GM18502 (cell line): ENCODE measurements at regions not wholly inside any gene's neighbourhood (a gene's known extent, or its start where the extent isn't known, plus 50 kb on each side); places are given as distances from the start of the nearest gene placed in this dataset.

Experiments
- ATAC-seq: cut with Tn5 transposase; IDR thresholded peaks from one replicate; pipeline ENCODE4 v1.9.1; 2021; ENCODE audit warnings: mild to moderate bottlenecking; ENCODE audit not compliant: unreplicated experiment, poor library complexity

- ATAC-seq: no peak
Measured at GRCh38 chr10:3949711-3950110, 164.7 kb upstream of the KLF6 start.

DNA sequence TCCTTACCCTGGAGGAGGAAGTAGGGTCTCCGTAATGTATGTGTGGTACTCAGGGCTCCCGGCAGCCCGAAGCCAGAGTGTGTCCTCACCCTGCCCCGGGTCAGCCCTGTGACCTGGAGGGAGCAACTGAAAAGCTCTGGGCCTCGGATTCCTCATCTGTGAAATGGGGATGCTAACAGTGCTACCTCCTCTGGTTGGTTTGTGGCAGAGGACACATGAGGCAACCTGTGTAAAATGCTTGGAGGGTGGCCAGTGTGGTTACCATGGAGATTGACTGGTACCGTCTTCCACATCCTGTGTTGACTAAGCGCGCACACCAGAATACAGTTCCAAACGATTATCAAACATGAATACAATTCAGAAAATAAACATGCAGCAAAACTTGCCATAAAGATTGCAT, 163.8 kb upstream of the KLF6 start:
- no peak for ATAC-seq

DNA sequence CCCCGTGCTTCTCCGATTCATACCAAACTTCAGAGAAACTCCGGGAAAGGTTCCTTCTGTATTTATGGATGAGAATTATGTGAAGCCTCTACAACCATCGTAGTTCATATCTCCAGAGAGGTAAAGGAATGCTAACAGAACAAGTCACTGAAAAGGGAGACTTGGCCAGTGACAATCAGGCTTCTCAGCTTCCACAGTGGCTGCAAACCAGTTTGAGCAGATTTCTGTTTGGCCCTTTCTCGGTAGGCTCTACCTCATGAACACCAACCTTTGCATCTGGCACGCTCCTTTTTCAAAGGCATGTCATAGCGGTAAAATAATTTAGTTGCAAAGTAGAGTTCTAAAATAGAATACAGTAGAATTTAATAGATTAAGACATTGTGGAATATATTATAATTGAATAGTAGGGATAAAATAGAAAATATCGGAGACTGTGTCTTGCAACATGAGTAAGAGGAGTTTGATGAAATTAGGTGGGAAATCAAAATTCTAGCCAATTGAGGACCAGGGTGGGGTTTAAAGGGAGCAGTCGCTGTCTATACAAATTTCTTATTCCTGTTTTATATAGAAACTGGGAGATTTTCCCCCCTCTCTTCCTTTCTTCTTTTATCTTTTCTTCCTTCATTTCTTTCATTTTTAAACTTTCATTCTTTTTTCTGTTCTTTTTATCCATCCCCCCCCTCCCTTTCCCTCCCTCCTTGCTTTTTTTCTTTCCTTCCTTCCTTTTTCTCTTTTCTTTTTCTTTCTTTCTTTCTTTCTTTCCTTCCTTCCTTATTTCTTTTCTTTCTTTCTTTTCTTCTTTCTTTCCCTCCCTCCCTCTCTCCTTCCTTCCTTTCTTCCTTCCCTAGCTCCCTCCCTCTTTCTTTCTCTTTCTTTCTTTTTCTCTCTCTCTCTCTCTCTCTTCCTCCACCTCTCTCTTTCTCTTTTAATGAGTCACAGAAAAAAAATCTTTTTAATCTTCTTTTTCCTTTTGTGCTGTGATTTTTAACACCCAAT, 161.5 kb upstream of the KLF6 start:
- ATAC-seq: no peak

- ATAC-seq: no peak
Measured at GRCh38 chr10:3945026-3945425, 160.0 kb upstream of the KLF6 start.

DNA sequence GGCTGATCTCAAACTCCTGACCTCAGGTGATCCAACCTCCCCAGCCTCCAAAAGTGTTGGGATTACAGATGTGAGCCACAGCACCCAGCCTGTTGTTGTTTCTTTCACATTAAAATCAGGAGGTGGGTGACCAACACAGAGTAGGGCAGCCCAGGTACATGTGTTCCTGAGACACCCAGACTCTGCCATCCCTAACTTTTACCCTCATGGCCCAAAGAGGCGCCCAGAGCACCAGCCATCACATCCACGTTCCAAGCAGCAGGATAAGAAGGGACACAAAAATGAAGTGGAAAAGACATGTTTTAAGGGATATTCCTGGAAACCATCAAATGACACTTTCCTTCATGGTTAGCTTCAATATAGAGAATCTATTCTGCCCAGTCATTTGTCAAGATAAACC, 159.6 kb upstream of the KLF6 start:
- no peak for ATAC-seq

GRCh38 chr10:3943695-3944257, 158.8 kb upstream of the KLF6 start:
- no peak for ATAC-seq

- no peak for ATAC-seq
Measured at GRCh38 chr10:3942937-3943489, 158.0 kb upstream of the KLF6 start.

- no peak for ATAC-seq
Measured at GRCh38 chr10:3941676-3942075, 156.7 kb upstream of the KLF6 start.

DNA sequence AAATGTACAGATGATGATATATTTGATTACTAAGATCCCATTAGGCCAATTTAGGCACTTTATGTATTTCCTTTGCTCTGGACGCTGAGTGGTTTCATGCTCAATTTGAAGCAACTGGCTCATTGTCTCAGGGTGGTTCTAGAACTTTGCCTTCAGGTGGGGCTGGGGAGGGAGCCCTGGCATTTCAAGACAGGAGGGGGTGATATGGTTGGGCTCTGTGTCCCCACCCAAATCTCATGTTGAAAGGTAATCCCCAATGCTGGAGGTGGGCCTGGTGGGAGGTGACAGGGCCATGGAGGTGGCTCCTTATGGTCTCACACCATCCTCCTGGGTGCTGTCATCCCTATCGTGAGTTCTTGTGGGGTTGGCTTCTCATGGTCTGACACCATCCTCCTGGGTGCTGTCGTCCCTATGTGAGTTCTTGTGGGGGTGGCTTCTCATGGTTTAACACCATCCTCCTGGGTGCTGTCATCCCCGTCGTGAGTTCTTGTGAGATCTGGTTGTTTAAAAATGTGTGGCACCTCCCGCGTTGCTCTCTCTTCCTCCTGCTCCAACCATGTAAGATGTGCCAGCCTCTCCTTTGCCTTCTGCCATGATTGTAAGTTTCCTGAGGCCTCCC, 151.5 kb upstream of the KLF6 start:
- no peak for ATAC-seq

GRCh38 chr10:3935933-3936359, 150.9 kb upstream of the KLF6 start:
- ATAC-seq: no peak

GRCh38 chr10:3935141-3935540, 150.1 kb upstream of the KLF6 start:
- peak; percentile 98 for ATAC-seq

- no peak for ATAC-seq
Measured at GRCh38 chr10:3933733-3934132, 148.7 kb upstream of the KLF6 start.

DNA sequence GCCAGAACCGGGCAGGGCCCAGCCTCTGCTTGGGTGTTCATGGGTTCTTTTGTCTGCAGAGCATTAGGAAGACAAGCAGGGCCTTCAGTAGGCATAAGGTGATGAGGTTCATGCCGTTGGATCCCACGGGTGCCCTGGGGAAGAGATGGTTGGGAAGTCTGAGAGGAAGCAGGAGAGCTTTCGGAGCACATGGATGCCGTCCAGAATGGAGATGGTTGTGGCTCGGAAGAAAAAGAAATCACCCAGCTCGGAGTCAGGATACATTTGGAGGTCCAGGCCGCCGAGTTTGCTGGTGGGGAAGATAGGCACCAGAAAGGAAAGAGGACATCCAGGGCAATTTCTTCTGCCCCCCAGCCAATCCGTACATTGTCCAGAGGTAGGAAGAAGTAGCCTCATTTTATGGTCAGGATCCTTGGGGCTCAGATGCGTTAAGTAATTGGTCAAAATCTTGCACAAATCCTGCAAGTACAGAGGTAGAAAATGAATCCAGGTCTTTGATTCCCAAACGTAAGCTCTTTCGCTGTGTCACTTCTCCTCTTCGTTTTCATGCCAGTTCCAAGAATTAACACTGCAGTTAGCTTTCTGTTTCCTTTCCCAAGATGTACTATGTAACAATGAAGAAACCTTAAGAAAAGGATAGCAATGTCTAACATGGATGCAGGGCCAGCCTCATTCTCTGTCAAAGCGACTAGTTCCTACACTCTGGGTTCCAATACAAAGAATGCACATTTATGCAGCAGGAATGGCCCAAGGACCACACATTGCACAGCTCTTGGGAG, 147.8 kb upstream of the KLF6 start:
- no peak for ATAC-seq

DNA sequence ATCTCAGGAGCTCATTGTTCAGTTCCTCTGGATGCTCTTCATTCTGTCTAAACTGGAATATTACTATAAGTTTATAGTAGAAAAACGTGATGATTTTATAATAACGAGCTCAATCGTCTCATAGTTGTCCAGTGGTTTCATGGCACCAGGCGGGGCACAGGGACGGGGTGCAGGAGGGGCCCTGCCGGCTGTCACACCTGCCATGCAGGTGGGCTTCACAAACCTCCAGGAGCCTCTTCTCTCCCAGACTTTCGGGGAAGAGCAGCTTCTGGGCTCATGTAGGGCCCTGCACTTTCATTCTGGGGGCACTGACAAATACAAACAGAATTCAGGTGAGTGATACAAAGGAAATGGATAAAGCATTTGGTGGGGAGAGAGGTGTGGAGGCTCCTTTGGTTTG, 146.9 kb upstream of the KLF6 start:
- ATAC-seq: no peak

- no peak for ATAC-seq
Measured at GRCh38 chr10:3931224-3931623, 146.2 kb upstream of the KLF6 start.

- ATAC-seq: no peak
Measured at GRCh38 chr10:3928569-3928968, 143.6 kb upstream of the KLF6 start.

DNA sequence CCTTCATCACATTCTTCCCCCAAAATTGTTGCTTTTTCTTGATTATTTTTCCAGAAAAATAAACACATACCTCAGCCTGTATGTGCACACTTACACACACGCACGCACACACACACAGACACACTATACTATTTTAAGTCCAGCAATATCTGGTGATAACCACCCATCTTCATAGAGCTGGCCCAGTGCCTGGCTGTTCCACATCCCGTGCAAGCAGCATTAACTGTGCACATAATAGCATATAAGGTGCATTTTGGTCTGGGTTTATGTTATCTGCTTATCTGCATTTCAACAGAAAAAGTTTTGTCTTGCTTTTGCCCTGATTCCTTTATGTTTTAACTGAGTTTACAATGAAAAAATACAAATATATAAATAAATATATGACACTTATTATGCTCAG, 143.1 kb upstream of the KLF6 start:
- no peak for ATAC-seq

DNA sequence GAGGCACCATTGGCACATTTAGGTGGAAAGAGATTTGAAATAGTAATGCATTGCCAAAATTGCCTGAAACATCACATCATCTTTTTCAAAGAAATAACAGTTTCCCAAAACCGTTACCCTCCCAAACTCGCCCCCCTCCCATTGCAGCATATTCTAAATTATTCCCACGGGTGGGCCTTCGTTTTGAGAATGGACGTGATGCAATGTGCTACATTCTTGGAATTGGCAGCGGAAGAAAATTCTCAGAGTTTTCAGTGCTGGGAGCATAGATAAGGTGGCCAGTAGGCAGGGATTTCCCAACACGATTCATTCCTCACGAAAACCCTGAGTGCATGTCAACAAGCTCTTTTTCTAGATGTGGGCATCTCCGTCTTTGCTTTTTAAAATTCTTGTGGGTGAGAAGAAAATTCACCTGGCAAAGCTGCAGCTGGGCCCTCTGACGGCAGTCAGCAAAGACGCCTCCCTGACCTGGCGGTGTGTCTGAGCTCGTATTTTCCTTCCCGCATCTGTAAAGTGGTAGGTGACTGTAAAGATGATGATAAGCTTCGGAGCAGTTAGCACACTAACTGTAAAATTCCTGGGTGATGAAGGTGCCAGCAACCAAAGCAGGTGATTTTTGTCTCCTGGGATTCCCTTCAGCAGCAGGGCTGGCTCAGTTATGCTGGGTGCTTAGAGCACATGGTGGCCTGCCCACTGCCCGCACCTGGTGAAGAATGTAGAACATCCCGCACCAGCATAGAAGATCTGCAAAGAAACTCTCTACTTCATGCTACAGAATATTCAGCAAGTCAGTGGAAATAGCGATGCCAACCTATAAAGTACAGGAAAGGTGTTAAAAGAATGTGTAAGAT, 141.9 kb upstream of the KLF6 start:
- ATAC-seq: no peak

DNA sequence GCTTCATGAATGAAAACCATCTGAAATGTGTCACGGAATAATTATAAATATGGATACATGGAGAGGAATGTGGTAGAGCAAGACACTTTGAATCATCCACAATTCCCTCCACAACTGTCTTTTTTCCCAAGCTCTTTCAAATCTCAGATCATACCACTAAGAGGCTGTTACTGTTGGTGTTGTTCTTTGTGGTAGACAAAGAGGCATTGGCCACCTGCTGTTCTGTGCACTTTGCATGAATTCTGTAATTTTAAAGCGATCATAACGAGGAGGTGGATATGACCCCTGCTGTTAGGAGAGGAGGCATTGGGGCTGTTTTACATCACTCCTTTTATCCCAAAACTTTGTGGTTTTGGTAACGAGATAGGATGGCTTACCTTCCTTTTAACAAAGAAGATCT, 141.2 kb upstream of the KLF6 start:
- ATAC-seq: no peak
